Cardiac fibroblast (primary cell): ENCODE measurements at regions not wholly inside any gene's neighbourhood (a gene's known extent, or its start where the extent isn't known, plus 50 kb on each side); places are given as distances from the start of the nearest gene placed in this dataset.
"Not testable (repeated sequence)": the region's sequence is repeated elsewhere in the genome, so short reads cannot be mapped to it uniquely, and the experiment has no call there.

Experiments
- DNase-seq, 2 donors: peaks; one replicate each; pipeline versions ENCODE4 v3.0.0 to v3.0.0-alpha.2; 2010; ENCODE audit warnings: low read depth in 2 of 2
- H3K4me3 ChIP-seq, 2 donors: replicated peaks in 1 of 2; 1 replicate in 1 of 2; 2 replicates in 1 of 2; pipeline ENCODE4 v1.5.1; 2011; ENCODE audit warnings: low read depth in 2 of 2, low read length in 2 of 2, mild to moderate bottlenecking in 2 of 2, moderate library complexity in 1 of 2
- CTCF ChIP-seq: IDR thresholded peaks from one replicate; pipeline ENCODE4 v1.5.1; 2011; ENCODE audit warnings: low read depth, mild to moderate bottlenecking, low read length, inconsistent platforms

DNA sequence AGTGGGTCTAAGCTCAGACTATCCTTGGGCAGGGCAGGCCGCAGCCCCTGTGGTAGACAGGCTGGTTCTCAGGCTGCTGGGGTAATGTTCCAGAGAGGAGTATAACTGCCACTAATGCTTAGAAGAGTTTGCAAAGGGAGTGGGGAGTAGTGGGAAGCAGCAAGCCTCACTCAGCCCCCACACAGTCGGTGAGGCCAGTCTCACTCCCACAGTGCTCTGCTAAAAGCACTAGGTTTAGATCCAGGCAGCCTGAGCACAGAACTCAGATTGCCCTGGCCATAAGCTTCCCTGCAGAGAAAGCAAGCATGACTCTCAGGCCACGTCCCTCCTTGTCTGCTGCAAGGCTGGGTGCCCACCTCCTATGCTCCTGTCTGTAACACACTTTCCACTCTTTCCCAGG, 69.4 kb upstream of the HCN1 start:
- no peak for TF ChIP-seq CTCF
- H3K4me3 ChIP-seq = no peak overlapping the region
- no peak for DNase-seq

DNA sequence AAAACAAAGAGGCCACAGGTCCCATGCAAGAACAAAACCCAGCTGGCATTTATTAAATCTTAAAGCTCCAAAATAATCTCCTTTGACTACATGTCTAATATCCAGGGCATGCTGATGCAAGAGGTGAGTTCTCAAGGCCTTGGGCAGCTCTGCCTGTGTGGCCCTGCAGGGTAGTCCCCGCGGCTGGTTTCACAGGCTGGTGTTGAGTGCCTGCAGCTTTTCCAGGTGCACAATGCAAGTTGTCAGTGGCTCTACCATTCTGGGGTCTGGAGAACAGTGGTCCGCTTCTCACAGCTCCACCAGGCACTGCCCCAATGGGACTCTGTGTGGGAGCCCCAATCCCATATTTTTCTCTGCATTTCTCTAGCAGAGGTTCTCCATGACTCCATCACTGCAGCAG, 54.4 kb upstream of the HCN1 start:
- no peak overlapping the region for H3K4me3 ChIP-seq
- no peak for TF ChIP-seq CTCF
- no peak for DNase-seq

GRCh38 chr5:45748511-45748910, 52.3 kb upstream of the HCN1 start:
- DNase-seq, H3K4me3 ChIP-seq: not testable (repeated sequence)
